ENCODE measurements at regions not wholly inside any gene's neighbourhood (a gene's known extent, or its start where the extent isn't known, plus 50 kb on each side); places are given as distances from the start of the nearest gene placed in this dataset.
A peak's percentile ranks its signal among the peaks of the same experiment; 100 is the strongest.

DNA sequence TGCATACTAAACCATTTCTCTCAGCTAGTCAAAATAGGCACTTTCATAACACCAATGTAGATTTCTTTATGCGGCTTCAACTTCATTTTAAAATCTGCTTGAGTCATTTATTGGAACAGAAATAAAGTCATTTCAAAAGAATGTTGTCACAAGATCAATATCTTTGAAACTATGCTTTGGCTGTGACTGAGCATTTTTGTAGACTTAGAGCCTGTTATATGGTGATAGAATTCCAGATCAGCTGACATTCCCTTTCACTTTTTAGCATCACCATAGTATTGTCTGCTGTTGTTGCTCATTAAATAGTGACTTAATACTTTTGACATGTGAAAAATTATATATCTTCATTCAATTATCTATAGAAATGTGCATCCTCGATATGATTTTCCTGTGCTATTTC, 279.2 kb upstream of the PRR20A start:
- TF ChIP-seq, protein P1, sequence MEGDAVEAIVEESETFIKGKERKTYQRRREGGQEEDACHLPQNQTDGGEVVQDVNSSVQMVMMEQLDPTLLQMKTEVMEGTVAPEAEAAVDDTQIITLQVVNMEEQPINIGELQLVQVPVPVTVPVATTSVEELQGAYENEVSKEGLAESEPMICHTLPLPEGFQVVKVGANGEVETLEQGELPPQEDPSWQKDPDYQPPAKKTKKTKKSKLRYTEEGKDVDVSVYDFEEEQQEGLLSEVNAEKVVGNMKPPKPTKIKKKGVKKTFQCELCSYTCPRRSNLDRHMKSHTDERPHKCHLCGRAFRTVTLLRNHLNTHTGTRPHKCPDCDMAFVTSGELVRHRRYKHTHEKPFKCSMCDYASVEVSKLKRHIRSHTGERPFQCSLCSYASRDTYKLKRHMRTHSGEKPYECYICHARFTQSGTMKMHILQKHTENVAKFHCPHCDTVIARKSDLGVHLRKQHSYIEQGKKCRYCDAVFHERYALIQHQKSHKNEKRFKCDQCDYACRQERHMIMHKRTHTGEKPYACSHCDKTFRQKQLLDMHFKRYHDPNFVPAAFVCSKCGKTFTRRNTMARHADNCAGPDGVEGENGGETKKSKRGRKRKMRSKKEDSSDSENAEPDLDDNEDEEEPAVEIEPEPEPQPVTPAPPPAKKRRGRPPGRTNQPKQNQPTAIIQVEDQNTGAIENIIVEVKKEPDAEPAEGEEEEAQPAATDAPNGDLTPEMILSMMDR (IDR thresholded peaks at IDR 0.05; ENCODE audit: insufficient read depth, low read depth, low read length): no peak
- no peak for TF ChIP-seq EZH2 (IDR thresholded peaks at IDR 0.05; ENCODE audit: insufficient read depth, low read length)
- Mint-ChIP-seq H3K4me3 (ENCODE audit: unreplicated experiment) (no peak overlapping the region), H3K4me1 (ENCODE audit: low read depth, unreplicated experiment) (peaks cover 12% of the 10 kb centered on the region), H3K36me3 (ENCODE audit: low read depth, unreplicated experiment) (no peaks in the 10 kb centered on the region), H3K27ac (ENCODE audit: unreplicated experiment) (peak overlapping the region; percentile 69), H3K9me3 (ENCODE audit: unreplicated experiment) (no peaks in the 10 kb centered on the region), H3K27me3 (ENCODE audit: low read depth, unreplicated experiment) (no peaks in the 10 kb centered on the region)
- FAIRE-seq: no peak
- H3K4me2 ChIP-seq (ENCODE audit: low read length): no peak overlapping the region
- no peaks in the 10 kb centered on the region for H4K20me1 ChIP-seq (ENCODE audit: insufficient read depth, low read length)
- H3K9ac ChIP-seq (ENCODE audit: low read length): no peak overlapping the region
- DNase-seq (ENCODE audit: low read depth): peak; percentile 16
- H3K9me3 ChIP-seq (ENCODE audit: insufficient read depth, low read depth, low read length): no peaks in the 10 kb centered on the region
- H3K27me3 ChIP-seq (ENCODE audit: insufficient read depth, low read length): no peaks in the 10 kb centered on the region
- no peak overlapping the region for H3K4me3 ChIP-seq (ENCODE audit: insufficient read depth, low read depth, low read length)
- no peak overlapping the region for H2AFZ ChIP-seq (ENCODE audit: low read depth, low read length)
- no peaks in the 10 kb centered on the region for H3K79me2 ChIP-seq (ENCODE audit: insufficient read depth, low read length)
- no peaks in the 10 kb centered on the region for H3K36me3 ChIP-seq (ENCODE audit: insufficient read depth, low read length)
- no peak overlapping the region for H3K27ac ChIP-seq (ENCODE audit: low read depth, low read length)
- no peaks in the 10 kb centered on the region for H3K4me1 ChIP-seq (ENCODE audit: insufficient read depth, low read length)

DNA sequence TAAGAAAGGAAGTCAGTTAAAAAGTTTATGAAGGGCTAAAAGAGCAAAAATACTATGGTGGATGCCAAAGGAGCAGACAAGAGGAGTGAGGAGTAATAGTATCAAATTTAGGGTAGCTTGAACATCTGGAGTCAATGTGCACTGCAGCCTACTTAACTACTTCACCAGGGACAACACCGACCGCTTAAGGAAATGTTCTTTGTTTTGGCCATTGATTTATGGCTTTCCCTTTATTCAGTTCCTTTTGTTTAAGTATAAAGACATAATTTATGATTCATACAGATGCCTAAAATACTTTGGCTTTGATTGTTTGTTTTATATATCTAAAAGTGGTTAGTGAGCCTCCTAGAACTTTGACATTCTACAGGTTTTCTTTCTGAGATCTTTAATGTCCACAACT, 276.3 kb upstream of the PRR20A start:
- no peak overlapping the region for H3K4me2 ChIP-seq (ENCODE audit: low read length)

DNA sequence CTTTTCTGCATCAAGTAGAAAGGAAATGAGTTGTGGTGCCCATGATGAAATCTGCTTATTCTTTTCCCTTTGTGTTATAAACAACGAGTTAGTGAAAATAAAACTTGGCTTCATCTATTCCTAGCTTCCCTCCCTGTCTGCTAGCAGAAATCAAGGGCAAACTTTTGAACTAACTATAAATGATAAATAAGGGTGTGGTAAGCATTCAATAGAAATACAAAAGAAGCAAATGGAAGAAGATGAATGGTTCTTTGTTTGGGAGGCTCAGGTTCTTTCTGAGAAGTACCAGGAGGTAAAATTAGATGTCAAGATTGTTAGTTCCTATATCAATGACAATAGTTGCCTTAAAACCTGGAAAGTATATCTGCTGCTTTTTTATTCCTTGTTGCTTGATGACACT, 275.3 kb upstream of the PRR20A start:
- TF ChIP-seq EZH2 (IDR thresholded peaks at IDR 0.05; ENCODE audit: insufficient read depth, low read length): no peak
- TF ChIP-seq, protein P1 (IDR thresholded peaks at IDR 0.05; ENCODE audit: insufficient read depth, low read depth, low read length): no peak
- no peaks in the 10 kb centered on the region for H3K79me2 ChIP-seq (ENCODE audit: insufficient read depth, low read length)
- no peaks in the 10 kb centered on the region for H3K36me3 Mint-ChIP-seq (ENCODE audit: low read depth, unreplicated experiment)
- no peak overlapping the region for H2AFZ ChIP-seq (ENCODE audit: low read depth, low read length)
- H3K4me1 ChIP-seq (ENCODE audit: insufficient read depth, low read length): no peaks in the 10 kb centered on the region
- H4K20me1 ChIP-seq (ENCODE audit: insufficient read depth, low read length): no peaks in the 10 kb centered on the region
- DNase-seq (ENCODE audit: low read depth) (no peak), FAIRE-seq (no peak)
- no peaks in the 10 kb centered on the region for H3K9me3 Mint-ChIP-seq (ENCODE audit: unreplicated experiment)
- no peak overlapping the region for H3K4me2 ChIP-seq (ENCODE audit: low read length)
- no peak overlapping the region for H3K9ac ChIP-seq (ENCODE audit: low read length)
- no peak overlapping the region for H3K4me3 ChIP-seq (ENCODE audit: insufficient read depth, low read depth, low read length)
- no peaks in the 10 kb centered on the region for H3K27me3 Mint-ChIP-seq (ENCODE audit: low read depth, unreplicated experiment)
- H3K27me3 ChIP-seq (ENCODE audit: insufficient read depth, low read length): no peaks in the 10 kb centered on the region
- H3K36me3 ChIP-seq (ENCODE audit: insufficient read depth, low read length): no peaks in the 10 kb centered on the region
- no peak overlapping the region for H3K27ac Mint-ChIP-seq (ENCODE audit: unreplicated experiment)
- H3K27ac ChIP-seq (ENCODE audit: low read depth, low read length): no peak overlapping the region
- no peaks in the 10 kb centered on the region for H3K9me3 ChIP-seq (ENCODE audit: insufficient read depth, low read depth, low read length)
- no peak overlapping the region for H3K4me3 Mint-ChIP-seq (ENCODE audit: unreplicated experiment)
- peaks cover 12% of the 10 kb centered on the region for H3K4me1 Mint-ChIP-seq (ENCODE audit: low read depth, unreplicated experiment)

More for the DNA sequence above, 276.3 kb upstream of the PRR20A start:
- Histone ChIP-seq H3K9ac (ENCODE audit: low read length) (no peak overlapping the region), H3K4me3 (ENCODE audit: insufficient read depth, low read depth, low read length) (no peak overlapping the region), H3K4me1 (ENCODE audit: insufficient read depth, low read length) (no peaks in the 10 kb centered on the region), H3K36me3 (ENCODE audit: insufficient read depth, low read length) (no peaks in the 10 kb centered on the region), H2AFZ (ENCODE audit: low read depth, low read length) (no peak overlapping the region), H3K79me2 (ENCODE audit: insufficient read depth, low read length) (no peaks in the 10 kb centered on the region), H3K9me3 (ENCODE audit: insufficient read depth, low read depth, low read length) (no peaks in the 10 kb centered on the region), H3K27ac (ENCODE audit: low read depth, low read length) (no peak overlapping the region), H3K27me3 (ENCODE audit: insufficient read depth, low read length) (no peaks in the 10 kb centered on the region), H4K20me1 (ENCODE audit: insufficient read depth, low read length) (no peaks in the 10 kb centered on the region)
- no peak overlapping the region for H3K27ac Mint-ChIP-seq (ENCODE audit: unreplicated experiment)
- DNase-seq (ENCODE audit: low read depth) (peak; percentile 0), FAIRE-seq (no peak)
- no peaks in the 10 kb centered on the region for H3K9me3 Mint-ChIP-seq (ENCODE audit: unreplicated experiment)
- no peaks in the 10 kb centered on the region for H3K36me3 Mint-ChIP-seq (ENCODE audit: low read depth, unreplicated experiment)
- H3K27me3 Mint-ChIP-seq (ENCODE audit: low read depth, unreplicated experiment): no peaks in the 10 kb centered on the region
- no peak overlapping the region for H3K4me3 Mint-ChIP-seq (ENCODE audit: unreplicated experiment)
- no peak for TF ChIP-seq EZH2 (IDR thresholded peaks at IDR 0.05; ENCODE audit: insufficient read depth, low read length)
- TF ChIP-seq, protein P1 (IDR thresholded peaks at IDR 0.05; ENCODE audit: insufficient read depth, low read depth, low read length): no peak
- peaks cover 12% of the 10 kb centered on the region for H3K4me1 Mint-ChIP-seq (ENCODE audit: low read depth, unreplicated experiment)

Measured in astrocyte (in vitro differentiated cells and primary cell).